Panc1 (cell line): ENCODE measurements at regions not wholly inside any gene's neighbourhood (a gene's known extent, or its start where the extent isn't known, plus 50 kb on each side); places are given as distances from the start of the nearest gene placed in this dataset.

Experiments used
- ATAC-seq: fragments of 200-7000 bp; cut with Tn5 transposase; 2 replicates; pipeline ENCODE4 v1.9.1; 2020; ENCODE audit warnings: mild to moderate bottlenecking, moderate library complexity
- BruUV-seq: library from RNA; stranded (reverse); fragments of 400-500 nt; replicated peaks from 2 replicates; lab custom pipeline; 2021; lab: Mats Ljungman, UMichigan
- CTCF ChIA-PET: fragments of 300-600 bp; sonication (Branson Sonifier 250); formaldehyde crosslinking; loops from one replicate; lab custom pipeline; 2022; ENCODE audit warnings: antibody characterized with exemption; lab: Charles Lee
- POLR2A ChIA-PET: fragments of 300-600 bp; sonication (Branson Sonifier 250); formaldehyde crosslinking; loops from one replicate; lab custom pipeline; 2022; ENCODE audit warnings: antibody characterized with exemption; lab: Charles Lee
- DNase-seq: peaks from one replicate; pipeline ENCODE4 v3.0.0-alpha.2; 2010; ENCODE audit warnings: low read depth, low spot score
- H3K27ac ChIP-seq: 2 replicates; pipeline ENCODE4 v1.5.1; 2011; ENCODE audit warnings: mild to moderate bottlenecking, low read length, inconsistent platforms
- H3K27me3 ChIP-seq: fragments of 200-500 bp; sonication (Bioruptor generic); 2 replicates; pipeline ENCODE4 v1.6.0; 2014; ENCODE audit warnings: low read length, inconsistent platforms; ENCODE audit not compliant: control insufficient read depth, insufficient read depth
- H3K36me3 ChIP-seq: fragments of 200-500 bp; sonication (Bioruptor generic); 2 replicates; pipeline ENCODE4 v1.5.1; 2014; ENCODE audit warnings: inconsistent platforms, mild to moderate bottlenecking, low read length, moderate library complexity; ENCODE audit not compliant: control insufficient read depth, insufficient read depth
- H3K4me1 ChIP-seq: 2 replicates; pipeline ENCODE4 v1.5.1; 2011; ENCODE audit warnings: inconsistent platforms, mild to moderate bottlenecking, low read length, moderate library complexity; ENCODE audit not compliant: control insufficient read depth, insufficient read depth
- H3K4me3 ChIP-seq, 2 experiments: 2 replicates each; pipeline ENCODE4 v1.5.1; 2011 to 2012; ENCODE audit warnings: low read depth in 2 of 2, low read length in 2 of 2, mild to moderate bottlenecking in 2 of 2, inconsistent platforms in 1 of 2, moderate library complexity in 1 of 2
- H3K9me3 ChIP-seq: fragments of 200-500 bp; sonication (Bioruptor generic); 2 replicates; pipeline ENCODE4 v1.5.1; 2014; ENCODE audit warnings: low read depth, mild to moderate bottlenecking, inconsistent platforms, low read length, moderate library complexity; ENCODE audit not compliant: control insufficient read depth, insufficient read depth
- POLR2AphosphoS5 ChIP-seq: IDR thresholded peaks from 2 replicates; pipeline ENCODE4 v1.6.1; 2012; ENCODE audit warnings: mild to moderate bottlenecking, low read depth, low read length, moderate library complexity
- SIN3A ChIP-seq: IDR thresholded peaks from 2 replicates; pipeline ENCODE4 v1.6.1; 2012; ENCODE audit warnings: low read depth, mild to moderate bottlenecking, low read length, moderate library complexity, borderline replicate concordance; ENCODE audit not compliant: insufficient read depth
- TCF7L2 ChIP-seq: IDR thresholded peaks from 2 replicates; pipeline ENCODE4 v1.6.1; 2011; ENCODE audit warnings: mild to moderate bottlenecking, low read depth, low read length, inconsistent platforms
- in situ Hi-C: cut with HindIII; loops from 2 replicates; pipeline ENCODE4 v1.10.0; 2016; ENCODE audit warnings: low sequenced_read_pairs, low pct_unique_long_range_greater_than_20kb
- intact Hi-C: fragments of 100-400 bp; cut with micrococcal nuclease; formaldehyde crosslinking; loops from one replicate; pipeline ENCODE4 v1.10.0; 2022; ENCODE audit not compliant: unreplicated experiment
- TF ChIP-seq, protein P1 (sequence below), 2 experiments: IDR thresholded peaks; 2 replicates each; pipeline ENCODE4 v1.6.1; 2011 to 2012; ENCODE audit warnings: low read depth in 2 of 2, control low read depth in 1 of 2, low read length in 1 of 2, mild to moderate bottlenecking in 1 of 2, moderate library complexity in 1 of 2; ENCODE audit not compliant: insufficient read depth in 1 of 2
- TF ChIP-seq, protein P2 (sequence below): fragments of 450-650 bp; IDR thresholded peaks from 2 replicates; pipeline ENCODE4 v1.5.1; 2017; ENCODE audit warnings: mild to moderate bottlenecking

DNA sequence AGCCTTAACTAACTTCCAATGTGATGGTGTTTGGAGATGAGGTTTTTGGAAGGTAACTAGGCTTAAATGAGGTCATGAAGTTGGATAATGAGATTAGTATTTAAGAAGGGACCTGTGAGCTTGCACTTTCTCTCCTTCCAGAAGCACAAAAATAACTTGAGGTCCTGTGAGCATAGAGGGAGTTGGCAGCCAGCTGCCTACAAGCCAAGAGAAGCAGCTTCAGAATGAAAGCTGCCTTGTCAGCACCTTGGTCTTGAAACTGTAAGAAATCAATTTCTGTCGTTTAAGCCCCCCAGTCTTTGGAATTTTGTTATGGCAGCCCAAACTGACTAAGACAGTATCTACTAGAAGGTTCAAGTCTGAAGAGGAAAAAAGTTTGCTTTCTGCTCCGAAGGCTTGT is 280.2 kb upstream of the GALNTL6 start:
- ATAC-seq (no peak), DNase-seq (no peak)
- in situ Hi-C loops, result no loop called here
- no peaks in the 10 kb centered on the region for H3K27me3 ChIP-seq
- TF ChIP-seq POLR2AphosphoS5, result no peak
- TF ChIP-seq, protein P1, sequence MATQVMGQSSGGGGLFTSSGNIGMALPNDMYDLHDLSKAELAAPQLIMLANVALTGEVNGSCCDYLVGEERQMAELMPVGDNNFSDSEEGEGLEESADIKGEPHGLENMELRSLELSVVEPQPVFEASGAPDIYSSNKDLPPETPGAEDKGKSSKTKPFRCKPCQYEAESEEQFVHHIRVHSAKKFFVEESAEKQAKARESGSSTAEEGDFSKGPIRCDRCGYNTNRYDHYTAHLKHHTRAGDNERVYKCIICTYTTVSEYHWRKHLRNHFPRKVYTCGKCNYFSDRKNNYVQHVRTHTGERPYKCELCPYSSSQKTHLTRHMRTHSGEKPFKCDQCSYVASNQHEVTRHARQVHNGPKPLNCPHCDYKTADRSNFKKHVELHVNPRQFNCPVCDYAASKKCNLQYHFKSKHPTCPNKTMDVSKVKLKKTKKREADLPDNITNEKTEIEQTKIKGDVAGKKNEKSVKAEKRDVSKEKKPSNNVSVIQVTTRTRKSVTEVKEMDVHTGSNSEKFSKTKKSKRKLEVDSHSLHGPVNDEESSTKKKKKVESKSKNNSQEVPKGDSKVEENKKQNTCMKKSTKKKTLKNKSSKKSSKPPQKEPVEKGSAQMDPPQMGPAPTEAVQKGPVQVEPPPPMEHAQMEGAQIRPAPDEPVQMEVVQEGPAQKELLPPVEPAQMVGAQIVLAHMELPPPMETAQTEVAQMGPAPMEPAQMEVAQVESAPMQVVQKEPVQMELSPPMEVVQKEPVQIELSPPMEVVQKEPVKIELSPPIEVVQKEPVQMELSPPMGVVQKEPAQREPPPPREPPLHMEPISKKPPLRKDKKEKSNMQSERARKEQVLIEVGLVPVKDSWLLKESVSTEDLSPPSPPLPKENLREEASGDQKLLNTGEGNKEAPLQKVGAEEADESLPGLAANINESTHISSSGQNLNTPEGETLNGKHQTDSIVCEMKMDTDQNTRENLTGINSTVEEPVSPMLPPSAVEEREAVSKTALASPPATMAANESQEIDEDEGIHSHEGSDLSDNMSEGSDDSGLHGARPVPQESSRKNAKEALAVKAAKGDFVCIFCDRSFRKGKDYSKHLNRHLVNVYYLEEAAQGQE (IDR thresholded peaks at IDR 0.05; ENCODE audit: insufficient read depth in 1 of 2, low read depth in 2 of 2, low read length in 1 of 2), result no peak
- no peak for TF ChIP-seq TCF7L2
- TF ChIP-seq, protein P2, sequence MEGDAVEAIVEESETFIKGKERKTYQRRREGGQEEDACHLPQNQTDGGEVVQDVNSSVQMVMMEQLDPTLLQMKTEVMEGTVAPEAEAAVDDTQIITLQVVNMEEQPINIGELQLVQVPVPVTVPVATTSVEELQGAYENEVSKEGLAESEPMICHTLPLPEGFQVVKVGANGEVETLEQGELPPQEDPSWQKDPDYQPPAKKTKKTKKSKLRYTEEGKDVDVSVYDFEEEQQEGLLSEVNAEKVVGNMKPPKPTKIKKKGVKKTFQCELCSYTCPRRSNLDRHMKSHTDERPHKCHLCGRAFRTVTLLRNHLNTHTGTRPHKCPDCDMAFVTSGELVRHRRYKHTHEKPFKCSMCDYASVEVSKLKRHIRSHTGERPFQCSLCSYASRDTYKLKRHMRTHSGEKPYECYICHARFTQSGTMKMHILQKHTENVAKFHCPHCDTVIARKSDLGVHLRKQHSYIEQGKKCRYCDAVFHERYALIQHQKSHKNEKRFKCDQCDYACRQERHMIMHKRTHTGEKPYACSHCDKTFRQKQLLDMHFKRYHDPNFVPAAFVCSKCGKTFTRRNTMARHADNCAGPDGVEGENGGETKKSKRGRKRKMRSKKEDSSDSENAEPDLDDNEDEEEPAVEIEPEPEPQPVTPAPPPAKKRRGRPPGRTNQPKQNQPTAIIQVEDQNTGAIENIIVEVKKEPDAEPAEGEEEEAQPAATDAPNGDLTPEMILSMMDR, result no peak
- TF ChIP-seq SIN3A, result no peak
- POLR2A ChIA-PET, result no interaction called here
- no peaks in the 10 kb centered on the region for H3K36me3 ChIP-seq
- no TSS peak for BruUV-seq
- CTCF ChIA-PET, result no interaction called here
- intact Hi-C loops, result no loop called here
- H3K9me3 ChIP-seq, result no peaks in the 10 kb centered on the region
- H3K4me3 ChIP-seq, result no peak overlapping the region
- H3K27ac ChIP-seq, result no peak overlapping the region
- no peaks in the 10 kb centered on the region for H3K4me1 ChIP-seq

DNA sequence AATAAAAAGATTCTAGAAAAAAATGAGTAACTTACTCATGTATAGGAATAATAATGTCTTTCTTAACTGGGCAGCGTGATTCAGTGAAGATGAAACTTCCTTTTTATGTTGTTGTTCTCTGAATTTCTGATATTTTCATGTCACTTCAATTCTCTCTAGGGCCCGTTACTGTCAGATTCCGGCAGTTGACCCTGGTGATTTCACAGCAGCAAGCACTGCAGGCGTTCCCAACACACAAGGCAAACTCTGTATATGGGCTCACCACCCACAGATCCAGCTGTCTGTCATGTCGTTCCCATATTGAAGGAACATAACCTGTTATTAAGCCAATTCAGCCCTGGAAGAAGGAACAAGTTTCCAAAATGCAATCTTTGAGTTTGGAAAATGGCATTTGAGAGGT is 288.3 kb upstream of the GALNTL6 start:
- Histone ChIP-seq H3K4me1 (no peaks in the 10 kb centered on the region), H3K27me3 (no peaks in the 10 kb centered on the region), H3K27ac (no peak overlapping the region), H3K9me3 (no peaks in the 10 kb centered on the region), H3K36me3 (no peaks in the 10 kb centered on the region), H3K4me3 (no peak overlapping the region)
- intact Hi-C loops, result no loop called here
- DNase-seq, result no peak
- BruUV-seq, result no TSS peak
- CTCF ChIA-PET, result no interaction called here
- no peak for ATAC-seq
- POLR2A ChIA-PET, result no interaction called here
- TF ChIP-seq, protein P2, result no peak
- TF ChIP-seq POLR2AphosphoS5 (no peak), SIN3A (no peak), TCF7L2 (no peak)
- TF ChIP-seq, protein P1 (IDR thresholded peaks at IDR 0.05; ENCODE audit: insufficient read depth in 1 of 2, low read depth in 2 of 2, low read length in 1 of 2), result no peak
- in situ Hi-C loops, result no loop called here
